Hematopoietic multipotent progenitor cell treated with erythropoietin and hydrocortisone succinate and interleukin-3 and kit ligand, for 6 days (in vitro differentiated cells): ENCODE measurements at regions not wholly inside any gene's neighbourhood (a gene's known extent, or its start where the extent isn't known, plus 50 kb on each side); places are given as distances from the start of the nearest gene placed in this dataset.
"Not testable (repeated sequence)": the region's sequence is repeated elsewhere in the genome, so short reads cannot be mapped to it uniquely, and the experiment has no call there.

Experiments used
- DNase-seq: peaks from one replicate; pipeline ENCODE4 v3.0.0-alpha.2; 2015

GRCh38 chr11:24225501-24225900 lies 271.4 kb upstream of the LUZP2 start:
- no peak for DNase-seq

- DNase-seq = no peak
Measured at GRCh38 chr11:24226606-24227005, 270.2 kb upstream of the LUZP2 start.

- DNase-seq = no peak
Measured at GRCh38 chr11:24233041-24233440, 263.8 kb upstream of the LUZP2 start.

- no peak for DNase-seq
Measured at GRCh38 chr11:24234822-24235508, 261.9 kb upstream of the LUZP2 start.

- no peak for DNase-seq
Measured at GRCh38 chr11:24238771-24239645, 257.8 kb upstream of the LUZP2 start.

GRCh38 chr11:24239930-24240329 lies 256.9 kb upstream of the LUZP2 start:
- no peak for DNase-seq

GRCh38 chr11:24240496-24241175 lies 256.2 kb upstream of the LUZP2 start:
- no peak for DNase-seq

- no peak for DNase-seq
Measured at GRCh38 chr11:24246715-24247114, 250.1 kb upstream of the LUZP2 start.

- DNase-seq = no peak
Measured at GRCh38 chr11:24247846-24248245, 249.0 kb upstream of the LUZP2 start.

GRCh38 chr11:24249921-24250320 lies 246.9 kb upstream of the LUZP2 start:
- no peak for DNase-seq

GRCh38 chr11:24253237-24253760 lies 243.6 kb upstream of the LUZP2 start:
- DNase-seq = no peak

- DNase-seq = no peak
Measured at GRCh38 chr11:24264868-24265267, 232.0 kb upstream of the LUZP2 start.

GRCh38 chr11:24267014-24267413 lies 229.8 kb upstream of the LUZP2 start:
- no peak for DNase-seq

GRCh38 chr11:24271798-24272197 lies 225.1 kb upstream of the LUZP2 start:
- no peak for DNase-seq

GRCh38 chr11:24274214-24274781 lies 222.6 kb upstream of the LUZP2 start:
- DNase-seq = not testable (repeated sequence)

- no peak for DNase-seq
Measured at GRCh38 chr11:24286238-24286637, 210.6 kb upstream of the LUZP2 start.

GRCh38 chr11:24289301-24289700 lies 207.6 kb upstream of the LUZP2 start:
- DNase-seq = no peak

GRCh38 chr11:24293964-24294363 lies 202.9 kb upstream of the LUZP2 start:
- DNase-seq = no peak

- DNase-seq = no peak
Measured at GRCh38 chr11:24295360-24295759, 201.5 kb upstream of the LUZP2 start.

- no peak for DNase-seq
Measured at GRCh38 chr11:24297461-24297860, 199.4 kb upstream of the LUZP2 start.

GRCh38 chr11:24298146-24298545 lies 198.7 kb upstream of the LUZP2 start:
- no peak for DNase-seq

GRCh38 chr11:24311974-24312373 lies 184.9 kb upstream of the LUZP2 start:
- DNase-seq = no peak
